PFSK-1 (cell line): ENCODE measurements at regions not wholly inside any gene's neighbourhood (a gene's known extent, or its start where the extent isn't known, plus 50 kb on each side); places are given as distances from the start of the nearest gene placed in this dataset.

Experiments
- FOXP2 ChIP-seq: optimal IDR thresholded peaks from 2 replicates; pipeline ENCODE3; 2011; ENCODE audit warnings: borderline replicate concordance, control low read depth, inconsistent platforms; ENCODE audit not compliant: insufficient read depth; ENCODE audit errors: extremely low read length, extremely low read depth
- POLR2AphosphoS5 ChIP-seq: IDR thresholded peaks from 2 replicates; pipeline ENCODE4 v1.6.1; 2012; ENCODE audit warnings: low read depth, mild to moderate bottlenecking, control low read depth, low read length, moderate library complexity
- SIN3A ChIP-seq: IDR thresholded peaks from 2 replicates; pipeline ENCODE4 v1.6.1; 2012; ENCODE audit warnings: mild to moderate bottlenecking, low read length, moderate library complexity, borderline replicate concordance; ENCODE audit not compliant: insufficient read depth
- TAF1 ChIP-seq: IDR thresholded peaks from 2 replicates; pipeline ENCODE4 v1.6.1; 2012; ENCODE audit warnings: low read length, control low read depth, borderline replicate concordance; ENCODE audit not compliant: insufficient read depth
- TF ChIP-seq, protein P1 (sequence below), 2 experiments: IDR thresholded peaks; 2 replicates each; pipeline versions ENCODE4 v1.6.1 to v1.8.0; 2011 to 2012; ENCODE audit warnings: low read depth in 2 of 2, low read length in 2 of 2, control low read depth in 1 of 2, inconsistent platforms in 1 of 2, mild to moderate bottlenecking in 1 of 2, moderate library complexity in 1 of 2; ENCODE audit not compliant: insufficient read depth in 1 of 2

DNA sequence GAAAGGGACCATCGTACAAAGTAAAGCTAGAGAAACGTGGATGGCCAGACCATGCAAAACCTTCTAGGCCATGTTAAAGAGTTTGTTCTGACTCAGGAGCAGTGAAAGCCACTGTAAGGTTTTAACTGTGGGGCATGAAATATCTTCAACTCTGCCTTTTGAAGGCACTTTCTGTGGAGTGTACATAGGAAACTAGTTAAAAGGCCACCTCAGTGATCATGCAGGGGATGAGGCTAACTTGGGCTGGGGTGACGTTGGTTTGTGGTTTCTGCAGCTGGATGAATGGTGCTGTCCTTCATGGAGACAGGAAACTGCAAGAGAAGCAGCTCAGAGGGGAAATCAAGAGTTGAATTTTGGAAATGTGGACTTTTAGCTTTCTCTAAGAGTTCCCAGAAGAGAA lies 190.7 kb downstream of the CDCA7 start:
- TF ChIP-seq, protein P1, sequence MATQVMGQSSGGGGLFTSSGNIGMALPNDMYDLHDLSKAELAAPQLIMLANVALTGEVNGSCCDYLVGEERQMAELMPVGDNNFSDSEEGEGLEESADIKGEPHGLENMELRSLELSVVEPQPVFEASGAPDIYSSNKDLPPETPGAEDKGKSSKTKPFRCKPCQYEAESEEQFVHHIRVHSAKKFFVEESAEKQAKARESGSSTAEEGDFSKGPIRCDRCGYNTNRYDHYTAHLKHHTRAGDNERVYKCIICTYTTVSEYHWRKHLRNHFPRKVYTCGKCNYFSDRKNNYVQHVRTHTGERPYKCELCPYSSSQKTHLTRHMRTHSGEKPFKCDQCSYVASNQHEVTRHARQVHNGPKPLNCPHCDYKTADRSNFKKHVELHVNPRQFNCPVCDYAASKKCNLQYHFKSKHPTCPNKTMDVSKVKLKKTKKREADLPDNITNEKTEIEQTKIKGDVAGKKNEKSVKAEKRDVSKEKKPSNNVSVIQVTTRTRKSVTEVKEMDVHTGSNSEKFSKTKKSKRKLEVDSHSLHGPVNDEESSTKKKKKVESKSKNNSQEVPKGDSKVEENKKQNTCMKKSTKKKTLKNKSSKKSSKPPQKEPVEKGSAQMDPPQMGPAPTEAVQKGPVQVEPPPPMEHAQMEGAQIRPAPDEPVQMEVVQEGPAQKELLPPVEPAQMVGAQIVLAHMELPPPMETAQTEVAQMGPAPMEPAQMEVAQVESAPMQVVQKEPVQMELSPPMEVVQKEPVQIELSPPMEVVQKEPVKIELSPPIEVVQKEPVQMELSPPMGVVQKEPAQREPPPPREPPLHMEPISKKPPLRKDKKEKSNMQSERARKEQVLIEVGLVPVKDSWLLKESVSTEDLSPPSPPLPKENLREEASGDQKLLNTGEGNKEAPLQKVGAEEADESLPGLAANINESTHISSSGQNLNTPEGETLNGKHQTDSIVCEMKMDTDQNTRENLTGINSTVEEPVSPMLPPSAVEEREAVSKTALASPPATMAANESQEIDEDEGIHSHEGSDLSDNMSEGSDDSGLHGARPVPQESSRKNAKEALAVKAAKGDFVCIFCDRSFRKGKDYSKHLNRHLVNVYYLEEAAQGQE (IDR thresholded peaks at IDR 0.05; ENCODE audit: insufficient read depth in 1 of 2, low read depth in 2 of 2, low read length in 2 of 2) = peak in 1 of 2 experiments; percentile 26; a peak in 1 of 4 replicates
- TF ChIP-seq FOXP2 (no peak), SIN3A (no peak), POLR2AphosphoS5 (no peak), TAF1 (no peak)

- TF ChIP-seq SIN3A (no peak), POLR2AphosphoS5 (no peak), TAF1 (no peak), FOXP2 (no peak)
- TF ChIP-seq, protein P1 (IDR thresholded peaks at IDR 0.05; ENCODE audit: insufficient read depth in 1 of 2, low read depth in 2 of 2, low read length in 2 of 2) = no peak
These were observed 192.8 kb downstream of the CDCA7 start for GRCh38 chr2:173547499-173547898.

DNA sequence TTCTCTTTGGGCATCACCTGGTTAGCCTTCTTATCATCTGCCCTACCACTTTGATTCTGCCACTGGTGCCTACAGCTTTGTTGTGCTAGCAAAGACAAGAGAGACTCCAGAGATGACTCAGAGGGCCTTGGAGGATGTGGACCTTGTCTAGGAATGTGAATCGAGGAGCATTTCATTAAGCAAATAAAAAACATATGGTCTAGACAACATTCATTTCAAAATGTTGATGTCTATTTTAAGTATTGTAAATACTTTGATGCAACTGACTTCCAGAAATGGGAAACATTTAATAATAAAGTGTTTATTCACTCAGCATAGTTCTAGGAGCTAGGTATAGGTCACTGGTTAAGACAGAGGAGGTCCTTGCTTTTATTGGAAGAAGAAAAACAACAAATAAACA lies 195.5 kb downstream of the CDCA7 start:
- TF ChIP-seq TAF1 (no peak), SIN3A (no peak), FOXP2 (no peak), POLR2AphosphoS5 (no peak)
- TF ChIP-seq, protein P1 (IDR thresholded peaks at IDR 0.05; ENCODE audit: insufficient read depth in 1 of 2, low read depth in 2 of 2, low read length in 2 of 2) = no peak

GRCh38 chr2:173552531-173552930 lies 197.9 kb downstream of the CDCA7 start:
- TF ChIP-seq, protein P1 (IDR thresholded peaks at IDR 0.05; ENCODE audit: insufficient read depth in 1 of 2, low read depth in 2 of 2, low read length in 2 of 2) = no peak
- no peak for TF ChIP-seq POLR2AphosphoS5
- no peak for TF ChIP-seq SIN3A
- no peak for TF ChIP-seq FOXP2
- no peak for TF ChIP-seq TAF1

GRCh38 chr2:173553593-173553992 lies 198.9 kb downstream of the CDCA7 start:
- TF ChIP-seq FOXP2 (no peak), TAF1 (no peak), SIN3A (no peak), POLR2AphosphoS5 (no peak)
- TF ChIP-seq, protein P1 (IDR thresholded peaks at IDR 0.05; ENCODE audit: insufficient read depth in 1 of 2, low read depth in 2 of 2, low read length in 2 of 2) = no peak
